Endodermal cell (in vitro differentiated cells): ENCODE measurements at regions not wholly inside any gene's neighbourhood (a gene's known extent, or its start where the extent isn't known, plus 50 kb on each side); places are given as distances from the start of the nearest gene placed in this dataset.

ENCODE experiments used
- DNase-seq: peaks from one replicate; pipeline ENCODE4 v3.0.0-alpha.2; 2017
- H3K27ac ChIP-seq: 2 replicates; pipeline ENCODE4 v1.5.1; 2013; ENCODE audit warnings: mild to moderate bottlenecking, low read depth, low read length, moderate library complexity
- H3K27me3 ChIP-seq: 2 replicates; pipeline ENCODE4 v1.6.1; 2013; ENCODE audit warnings: mild to moderate bottlenecking, low read length, moderate library complexity; ENCODE audit not compliant: insufficient read depth, control insufficient read depth, poor library complexity, severe bottlenecking
- H3K36me3 ChIP-seq: 2 replicates; pipeline ENCODE4 v1.7.0; 2013; ENCODE audit warnings: mild to moderate bottlenecking, low read length, moderate library complexity; ENCODE audit not compliant: control insufficient read depth, insufficient read depth
- H3K4me1 ChIP-seq: one replicate; pipeline ENCODE4 v1.7.0; 2013; ENCODE audit warnings: low read length; ENCODE audit not compliant: control insufficient read depth, insufficient read depth
- H3K4me3 ChIP-seq: 2 replicates; pipeline ENCODE4 v1.5.1; 2013; ENCODE audit warnings: mild to moderate bottlenecking, low read length, moderate library complexity
- H3K9ac ChIP-seq: 2 replicates; pipeline ENCODE4 v1.6.1; 2013; ENCODE audit warnings: mild to moderate bottlenecking, low read length, moderate library complexity; ENCODE audit not compliant: poor library complexity, severe bottlenecking; ENCODE audit errors: extremely low read depth
- H3K9me3 ChIP-seq: 2 replicates; pipeline ENCODE4 v1.6.1; 2013; ENCODE audit warnings: mild to moderate bottlenecking, low read length, moderate library complexity; ENCODE audit not compliant: control insufficient read depth
- H3K27ac Mint-ChIP-seq: 2 replicates; pipeline ENCODE4 v1.8.0; 2020; ENCODE audit warnings: mixed read lengths
- H3K27me3 Mint-ChIP-seq: 2 replicates; pipeline ENCODE4 v1.8.0; 2021; ENCODE audit warnings: mild to moderate bottlenecking, mixed read lengths; ENCODE audit not compliant: insufficient read depth
- H3K36me3 Mint-ChIP-seq: 2 replicates; pipeline ENCODE4 v1.8.0; 2020; ENCODE audit warnings: low read depth, mixed read lengths
- H3K4me1 Mint-ChIP-seq: 2 replicates; pipeline ENCODE4 v1.8.0; 2020; ENCODE audit warnings: mixed read lengths
- H3K4me3 Mint-ChIP-seq: 2 replicates; pipeline ENCODE4 v1.8.0; 2020; ENCODE audit warnings: mild to moderate bottlenecking, moderate library complexity, mixed read lengths
- H3K9me3 Mint-ChIP-seq: 2 replicates; pipeline ENCODE4 v1.8.0; 2020; ENCODE audit warnings: mild to moderate bottlenecking, mixed read lengths
- CTCF ChIP-seq: fragments of 200-600 bp; sonication (generic); conservative IDR thresholded peaks from 2 replicates; pipeline ENCODE4 v1.5.0; 2021; ENCODE audit warnings: antibody characterized with exemption, mild to moderate bottlenecking
- WGBS, 2 experiments: methylation state at CpG; one replicate each; pipeline versions ENCODE4 v1.1.5 to v1.1.7; 2013; ENCODE audit warnings: missing lambda C conversion rate in 2 of 2, mixed read lengths in 1 of 2; ENCODE audit not compliant: insufficient coverage in 1 of 2, insufficient read length in 1 of 2; 5-methylcytosine and 5-hydroxymethylcytosine counted together

DNA sequence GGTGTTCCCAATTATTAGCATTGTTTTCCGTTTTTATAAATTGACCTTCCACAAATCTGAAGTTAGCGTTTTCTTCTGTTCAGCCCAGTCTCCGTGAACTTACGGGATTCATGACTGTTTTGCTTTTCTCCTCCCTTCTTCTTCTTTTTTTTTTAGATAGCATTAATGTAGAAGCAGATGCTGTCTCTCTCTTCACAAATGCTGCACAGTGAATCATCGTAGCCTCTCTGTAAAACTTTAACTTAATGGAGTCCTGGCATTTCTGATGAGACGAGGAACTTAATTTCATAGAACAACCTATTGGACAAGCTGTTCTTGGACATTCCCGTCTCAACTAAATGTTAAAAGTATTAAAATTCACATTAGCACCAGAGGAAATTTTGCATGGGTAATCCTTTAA, 138.0 kb upstream of the EEF1E1 start:
- no peaks in the 10 kb centered on the region for H3K27me3 ChIP-seq
- Mint-ChIP-seq H3K27ac (no peak overlapping the region), H3K4me1 (peaks cover 1% of the 10 kb centered on the region), H3K9me3 (no peaks in the 10 kb centered on the region), H3K4me3 (no peak overlapping the region), H3K36me3 (no peaks in the 10 kb centered on the region), H3K27me3 (no peaks in the 10 kb centered on the region)
- H3K9ac ChIP-seq: no peak overlapping the region
- no peaks in the 10 kb centered on the region for H3K36me3 ChIP-seq
- H3K27ac ChIP-seq: no peak overlapping the region
- no peak overlapping the region for H3K4me3 ChIP-seq
- TF ChIP-seq CTCF: no peak
- H3K4me1 ChIP-seq: no peaks in the 10 kb centered on the region
- no peaks in the 10 kb centered on the region for H3K9me3 ChIP-seq
- 91 to 100% methylated on average over 4 to 7 of the region's 7 CpGs for WGBS, 2 experiments
- no peak for DNase-seq

DNA sequence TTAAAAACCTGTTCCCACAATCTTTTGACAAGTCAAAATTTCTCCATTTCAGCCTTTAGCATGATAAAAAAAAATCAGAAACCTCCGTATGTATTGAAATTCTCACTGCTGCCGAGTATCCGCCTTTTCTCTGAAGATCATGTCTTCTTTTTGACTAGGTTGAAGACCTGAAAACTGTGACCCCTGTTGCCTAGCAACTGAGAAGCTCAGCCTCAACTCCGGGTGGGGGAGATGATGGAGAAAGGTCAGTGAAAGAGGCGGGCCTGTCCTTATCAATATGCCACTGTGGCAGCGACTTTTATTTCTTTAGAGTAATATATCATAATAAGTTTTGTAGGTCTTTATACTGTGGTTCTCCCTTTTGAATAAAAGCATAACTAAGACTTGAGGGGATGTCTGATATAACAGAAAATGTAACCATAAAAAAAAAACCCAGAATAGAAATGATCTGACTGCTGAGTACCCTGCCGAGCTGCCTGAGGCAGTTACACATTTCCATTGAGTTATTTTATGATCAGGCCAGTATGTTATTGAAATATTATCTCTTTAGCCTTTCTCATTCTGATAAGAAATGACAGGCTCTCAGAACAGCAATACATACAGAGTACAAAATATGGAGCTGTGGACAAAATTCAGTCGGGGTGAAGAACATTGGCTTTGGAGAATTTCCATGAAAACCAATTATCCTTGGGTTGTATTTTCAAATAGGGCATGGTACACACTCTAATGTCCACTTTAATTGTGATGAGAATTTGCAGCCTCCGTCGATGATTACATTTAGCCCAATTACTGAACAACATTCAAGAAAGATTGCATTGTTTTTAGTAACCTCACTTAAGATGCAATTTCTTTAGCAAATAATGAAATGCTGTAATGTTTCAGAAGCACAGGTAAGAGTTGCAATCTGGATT, 136.7 kb upstream of the EEF1E1 start:
- Histone ChIP-seq H3K36me3 (no peaks in the 10 kb centered on the region), H3K27ac (no peak overlapping the region), H3K4me1 (no peaks in the 10 kb centered on the region), H3K9me3 (no peaks in the 10 kb centered on the region), H3K9ac (no peak overlapping the region), H3K27me3 (no peaks in the 10 kb centered on the region), H3K4me3 (no peak overlapping the region)
- H3K27me3 Mint-ChIP-seq: no peaks in the 10 kb centered on the region
- H3K9me3 Mint-ChIP-seq: no peaks in the 10 kb centered on the region
- no peak overlapping the region for H3K4me3 Mint-ChIP-seq
- peak; percentile 59 for DNase-seq
- no peak overlapping the region for H3K27ac Mint-ChIP-seq
- peaks cover 3% of the 10 kb centered on the region for H3K4me1 Mint-ChIP-seq
- no peak for TF ChIP-seq CTCF
- H3K36me3 Mint-ChIP-seq: no peaks in the 10 kb centered on the region
- WGBS, 2 experiments: 69 to 81% methylated on average over 5 to 9 of the region's 10 CpGs

DNA sequence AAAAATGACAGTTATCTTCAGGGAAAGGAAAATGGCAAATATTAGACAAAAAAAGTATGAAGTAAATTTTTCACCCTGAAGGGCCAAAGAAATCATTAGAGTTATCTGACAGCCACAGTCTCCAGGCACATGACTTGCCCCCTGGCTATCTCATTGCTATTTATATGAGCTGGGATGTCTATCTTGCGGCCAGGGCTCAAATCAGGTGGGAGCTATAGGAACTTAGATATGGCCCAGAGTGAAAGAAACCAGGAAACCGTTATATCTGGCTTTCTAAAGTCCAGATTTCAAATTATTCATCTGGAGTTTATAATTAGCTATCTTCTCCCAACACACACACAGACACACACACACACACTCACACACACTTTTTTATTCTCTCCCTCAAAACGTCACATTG, 135.3 kb upstream of the EEF1E1 start:
- no peak overlapping the region for H3K4me3 Mint-ChIP-seq

More for the DNA sequence above, 135.3 kb upstream of the EEF1E1 start:
- TF ChIP-seq CTCF: no peak
- Mint-ChIP-seq H3K36me3 (no peaks in the 10 kb centered on the region), H3K9me3 (no peaks in the 10 kb centered on the region), H3K27ac (no peak overlapping the region), H3K4me1 (peaks cover 2% of the 10 kb centered on the region), H3K27me3 (no peaks in the 10 kb centered on the region)
- Histone ChIP-seq H3K27me3 (no peaks in the 10 kb centered on the region), H3K36me3 (no peaks in the 10 kb centered on the region), H3K4me1 (no peaks in the 10 kb centered on the region), H3K4me3 (no peak overlapping the region), H3K27ac (no peak overlapping the region), H3K9me3 (no peaks in the 10 kb centered on the region), H3K9ac (no peak overlapping the region)
- no peak for DNase-seq
- 93 to 100% methylated on average over 1 to 3 of the region's 3 CpGs for WGBS, 2 experiments
